C4-2B (cell line): ENCODE measurements at regions not wholly inside any gene's neighbourhood (a gene's known extent, or its start where the extent isn't known, plus 50 kb on each side); places are given as distances from the start of the nearest gene placed in this dataset.

Experiments
- H3K27ac ChIP-seq: fragments of 450-650 bp; 2 replicates; pipeline ENCODE4 v1.5.1; 2017
- CTCF ChIP-seq: fragments of 450-650 bp; conservative IDR thresholded peaks from 2 replicates; pipeline ENCODE4 v1.5.1; 2017; ENCODE audit warnings: mild to moderate bottlenecking
- ZFX ChIP-seq: fragments of 450-650 bp; IDR thresholded peaks from 2 replicates; pipeline ENCODE4 v1.6.1; 2017

DNA sequence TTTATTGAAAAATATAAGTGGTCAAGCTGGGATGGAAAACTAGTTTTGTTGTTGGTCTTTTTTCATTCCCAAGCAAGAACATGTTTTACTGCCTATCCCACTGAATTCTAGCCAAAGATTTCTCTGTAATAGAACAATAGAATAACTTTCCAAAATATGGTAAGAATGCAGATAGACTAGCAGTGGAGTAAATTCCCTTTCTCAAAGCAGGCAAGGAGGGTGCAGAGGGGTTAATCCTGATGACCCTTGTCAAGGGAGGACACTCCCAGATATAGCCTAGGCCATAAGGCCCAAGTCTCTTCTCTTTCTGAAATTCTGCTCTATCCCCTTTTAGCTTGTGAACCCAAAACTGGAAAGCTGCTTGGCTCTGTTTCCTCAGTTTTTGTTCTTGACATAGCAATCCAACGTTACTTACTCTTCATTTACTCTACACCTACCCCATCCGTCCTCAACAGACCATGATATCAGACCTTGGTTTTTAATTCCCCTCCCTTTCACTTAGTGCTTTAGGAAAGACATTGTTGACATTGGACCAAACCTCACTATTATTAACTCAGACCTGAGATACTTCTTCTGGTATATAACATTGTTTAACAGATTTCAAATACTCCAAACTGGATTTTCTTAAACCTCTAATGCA is 453.6 kb upstream of the THBS1 start:
- no peak for TF ChIP-seq ZFX
- no peak for TF ChIP-seq CTCF
- H3K27ac ChIP-seq: peak overlapping the region; percentile 76

- TF ChIP-seq CTCF (no peak), ZFX (no peak)
- H3K27ac ChIP-seq: peak overlapping the region; percentile 86; the same call in 1 of the 2 replicates
Measured at GRCh38 chr15:39127925-39128617, 452.8 kb upstream of the THBS1 start.

GRCh38 chr15:39128746-39129145 is 452.1 kb upstream of the THBS1 start:
- H3K27ac ChIP-seq: peak overlapping the region; percentile 86
- TF ChIP-seq ZFX (no peak), CTCF (no peak)

DNA sequence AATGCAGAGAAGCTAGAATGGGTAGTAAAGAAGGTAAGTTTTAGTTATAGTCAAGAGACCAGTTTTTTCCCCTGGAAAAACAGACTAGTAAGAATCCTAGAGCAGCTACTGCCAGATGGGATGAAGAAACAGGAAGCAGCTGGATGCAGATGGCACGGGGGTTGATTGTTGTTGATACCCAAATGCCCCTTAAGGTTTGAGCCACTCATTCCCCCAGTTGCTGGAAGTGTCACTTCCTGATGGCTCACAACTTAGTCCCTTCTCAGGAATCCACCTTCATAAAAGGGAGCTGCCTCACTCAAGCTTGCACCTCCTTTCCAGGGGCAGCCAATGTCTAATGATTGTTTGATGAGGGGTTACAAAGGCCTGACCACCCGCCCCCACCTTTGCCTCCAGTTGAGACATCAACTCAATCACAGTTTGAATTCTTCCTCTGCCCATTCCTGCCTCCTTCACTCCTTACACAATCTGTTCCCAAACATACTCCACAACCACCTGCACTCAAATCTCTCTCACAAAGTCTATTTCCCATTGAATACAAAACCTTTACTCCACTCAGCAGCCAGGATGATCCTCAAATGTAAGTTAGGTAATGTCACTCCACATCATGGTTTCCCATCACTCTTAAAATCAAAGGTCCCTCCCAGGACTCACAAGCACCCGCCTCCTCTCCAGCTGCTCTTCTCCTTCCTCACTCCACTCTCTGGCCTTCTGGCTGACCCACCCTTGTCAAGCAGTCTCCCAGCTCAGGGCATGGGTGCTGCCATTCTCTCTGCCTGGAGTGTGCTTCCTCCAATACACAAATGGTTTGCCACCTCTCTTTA is 450.1 kb upstream of the THBS1 start:
- H3K27ac ChIP-seq: peak overlapping the region; percentile 86; the same call in 1 of the 2 replicates

DNA sequence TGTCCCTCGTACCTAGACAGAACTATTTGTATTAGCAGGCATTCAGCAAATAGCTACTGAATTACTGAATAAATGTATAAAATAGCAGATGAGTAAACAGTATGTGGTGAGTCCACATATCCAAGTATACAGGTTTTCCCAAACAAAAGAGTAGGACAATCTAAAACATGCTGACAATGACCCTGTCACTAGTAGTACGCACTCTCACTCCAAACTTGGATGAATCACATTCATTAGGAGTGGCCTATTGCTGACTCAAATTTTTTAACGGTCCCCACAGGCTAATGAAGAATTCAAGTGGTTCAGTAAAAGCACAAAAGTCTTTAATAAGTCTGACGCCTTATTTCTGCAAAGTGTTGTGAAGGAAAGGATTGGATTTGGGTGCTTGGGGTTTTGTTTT is 449.3 kb upstream of the THBS1 start:
- no peak overlapping the region for H3K27ac ChIP-seq
- no peak for TF ChIP-seq CTCF
- TF ChIP-seq ZFX: no peak

More for the DNA sequence above, 450.1 kb upstream of the THBS1 start:
- TF ChIP-seq CTCF (no peak), ZFX (no peak)

DNA sequence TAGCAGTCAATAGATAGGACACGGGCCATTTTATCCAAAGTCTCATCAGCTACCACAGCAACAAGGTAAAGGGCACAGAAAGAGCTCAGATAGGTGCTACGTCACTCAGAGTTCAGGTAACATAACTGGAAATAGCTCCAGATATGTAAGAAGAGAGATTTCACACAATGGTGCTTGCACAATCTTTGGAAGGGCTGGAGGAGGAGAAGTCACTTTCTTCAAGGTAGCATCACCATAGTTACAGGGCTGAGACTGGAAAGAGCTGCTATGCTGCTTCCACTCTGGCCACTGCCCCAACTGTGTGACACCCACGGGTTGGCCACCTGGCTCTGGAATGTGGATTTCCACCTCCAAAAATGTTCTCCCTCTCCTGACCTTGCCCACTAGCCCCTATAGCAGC is 448.8 kb upstream of the THBS1 start:
- TF ChIP-seq ZFX (no peak), CTCF (no peak)
- H3K27ac ChIP-seq: no peak overlapping the region
